PC-3 (cell line): ENCODE measurements at regions not wholly inside any gene's neighbourhood (a gene's known extent, or its start where the extent isn't known, plus 50 kb on each side); places are given as distances from the start of the nearest gene placed in this dataset.

Source experiments
- ATAC-seq: fragments of 200-7000 bp; cut with Tn5 transposase; 2 replicates; pipeline ENCODE4 v1.9.1; 2020; ENCODE audit warnings: mild to moderate bottlenecking, moderate library complexity
- BruUV-seq: library from RNA; stranded (reverse); fragments of 400-500 nt; replicated peaks from 2 replicates; lab custom pipeline; 2021; lab: Mats Ljungman, UMichigan
- CTCF ChIA-PET: fragments of 300-600 bp; sonication (Branson Sonifier 250); formaldehyde crosslinking; loops from one replicate; lab custom pipeline; 2022; ENCODE audit warnings: antibody characterized with exemption; lab: Charles Lee
- POLR2A ChIA-PET: fragments of 300-600 bp; sonication (Branson Sonifier 250); formaldehyde crosslinking; loops from one replicate; lab custom pipeline; 2022; ENCODE audit warnings: antibody characterized with exemption; ENCODE audit not compliant: unreplicated experiment; lab: Charles Lee
- DNase-seq: peaks from one replicate; pipeline ENCODE4 v3.0.0-alpha.2; 2015
- H2AFZ ChIP-seq: fragments of 300-600 bp; sonication (generic); 2 replicates; pipeline ENCODE4 v1.6.0; 2016; ENCODE audit warnings: antibody characterized with exemption, low read length
- H3F3A ChIP-seq: fragments of 300-600 bp; sonication (generic); one replicate; pipeline ENCODE4 v1.6.0; 2017; ENCODE audit warnings: antibody characterized with exemption, low read length, control low read depth, mild to moderate bottlenecking; ENCODE audit not compliant: unreplicated experiment
- H3K27ac ChIP-seq: fragments of 300-600 bp; sonication (generic); 2 replicates; pipeline ENCODE4 v1.5.1; 2016; ENCODE audit warnings: mild to moderate bottlenecking, low read length
- H3K27me3 ChIP-seq: fragments of 300-600 bp; sonication (generic); 2 replicates; pipeline ENCODE4 v1.6.1; 2016; ENCODE audit warnings: low read length, mixed read lengths
- H3K36me3 ChIP-seq: fragments of 300-600 bp; sonication (generic); 2 replicates; pipeline ENCODE4 v1.6.1; 2016; ENCODE audit warnings: low read depth, mixed run types, low read length, mixed read lengths
- H3K4me1 ChIP-seq: fragments of 300-600 bp; sonication (generic); 2 replicates; pipeline ENCODE4 v1.5.1; 2016; ENCODE audit warnings: low read length; ENCODE audit not compliant: insufficient read depth
- H3K4me2 ChIP-seq: fragments of 300-600 bp; sonication (generic); 2 replicates; pipeline ENCODE4 v1.6.0; 2016; ENCODE audit warnings: low read length
- H3K4me3 ChIP-seq: fragments of 300-600 bp; sonication (generic); 2 replicates; pipeline ENCODE4 v1.5.1; 2016; ENCODE audit warnings: mild to moderate bottlenecking, low read length, mixed read lengths
- H3K79me2 ChIP-seq: fragments of 300-600 bp; sonication (generic); 2 replicates; pipeline ENCODE4 v1.6.1; 2017; ENCODE audit warnings: low read length, mixed read lengths
- H3K9ac ChIP-seq: fragments of 300-600 bp; sonication (generic); 2 replicates; pipeline ENCODE4 v1.6.0; 2016; ENCODE audit warnings: mild to moderate bottlenecking, low read length
- H3K9me2 ChIP-seq: fragments of 300-600 bp; sonication (generic); replicated peaks from 2 replicates; pipeline ENCODE4 v1.6.1; 2016; ENCODE audit warnings: mixed run types, low read length, mixed read lengths
- H3K9me3 ChIP-seq: fragments of 300-600 bp; sonication (generic); 2 replicates; pipeline ENCODE4 v1.6.1; 2016; ENCODE audit warnings: low read length, mixed read lengths
- H4K20me1 ChIP-seq: fragments of 300-600 bp; sonication (generic); 2 replicates; pipeline ENCODE4 v1.6.1; 2016; ENCODE audit warnings: low read length, mixed read lengths
- CTCF ChIP-seq: fragments of 300-600 bp; sonication (generic); conservative IDR thresholded peaks from 2 replicates; pipeline ENCODE4 v1.5.1; 2017; ENCODE audit warnings: antibody characterized with exemption, low read depth, mild to moderate bottlenecking, low read length
- EZH2 ChIP-seq: fragments of 300-600 bp; sonication (generic); IDR thresholded peaks from one replicate; pipeline ENCODE4 v1.6.1; 2017; ENCODE audit warnings: antibody characterized with exemption, mild to moderate bottlenecking, low read length; ENCODE audit not compliant: unreplicated experiment
- EZH2phosphoT487 ChIP-seq: fragments of 300-600 bp; sonication (generic); IDR thresholded peaks from 2 replicates; pipeline ENCODE4 v1.6.1; 2018; ENCODE audit warnings: mild to moderate bottlenecking, antibody characterized with exemption, low read length, borderline replicate concordance
- intact Hi-C: fragments of 100-400 bp; cut with micrococcal nuclease; formaldehyde crosslinking; loops from 2 replicates; pipeline ENCODE4 v1.9.0; 2023

DNA sequence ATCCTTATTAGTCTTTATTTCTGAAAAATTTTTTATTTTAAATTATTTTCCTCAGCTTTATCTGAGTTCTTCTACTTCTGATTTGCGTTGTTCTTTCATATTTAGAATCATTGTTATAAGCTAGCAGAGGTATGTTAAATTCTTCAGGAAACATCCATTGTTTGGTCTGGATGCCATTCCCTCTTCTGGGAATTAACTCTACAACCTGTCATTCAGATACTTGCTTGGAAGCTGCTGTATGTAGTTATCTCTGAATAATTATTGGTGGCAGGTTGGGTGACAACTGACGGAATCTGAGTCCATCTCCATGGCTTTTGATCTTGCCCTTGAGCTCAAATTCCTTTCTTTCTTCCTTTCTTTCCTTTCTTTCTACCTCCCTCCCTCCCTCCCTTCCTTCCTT lies 61.9 kb downstream of the DDIT4L start:
- intact Hi-C loops, result no loop called here
- CTCF ChIA-PET, result interaction anchor here (0.6 kb wide), 1 partner anchor 43 kb away, joined by 3 read pairs; no protein-coding TSS in a partner anchor
- DNase-seq, result no peak
- H3K27me3 ChIP-seq, result no peaks in the 10 kb centered on the region
- H3K4me1 ChIP-seq, result no peaks in the 10 kb centered on the region
- no TSS peak for BruUV-seq
- no peak overlapping the region for H3K4me2 ChIP-seq
- no peak overlapping the region for H3K9ac ChIP-seq
- no peaks in the 10 kb centered on the region for H3F3A ChIP-seq
- H3K36me3 ChIP-seq, result no peaks in the 10 kb centered on the region
- H3K79me2 ChIP-seq, result no peaks in the 10 kb centered on the region
- no peaks in the 10 kb centered on the region for H3K9me3 ChIP-seq
- H3K9me2 ChIP-seq, result no peaks in the 10 kb centered on the region
- H4K20me1 ChIP-seq, result no peaks in the 10 kb centered on the region
- TF ChIP-seq EZH2, result no peak
- TF ChIP-seq EZH2phosphoT487, result no peak
- no peak for TF ChIP-seq CTCF
- POLR2A ChIA-PET, result no interaction called here
- ATAC-seq, result no peak
- H2AFZ ChIP-seq, result no peak overlapping the region
- H3K4me3 ChIP-seq, result no peak overlapping the region
- no peak overlapping the region for H3K27ac ChIP-seq

DNA sequence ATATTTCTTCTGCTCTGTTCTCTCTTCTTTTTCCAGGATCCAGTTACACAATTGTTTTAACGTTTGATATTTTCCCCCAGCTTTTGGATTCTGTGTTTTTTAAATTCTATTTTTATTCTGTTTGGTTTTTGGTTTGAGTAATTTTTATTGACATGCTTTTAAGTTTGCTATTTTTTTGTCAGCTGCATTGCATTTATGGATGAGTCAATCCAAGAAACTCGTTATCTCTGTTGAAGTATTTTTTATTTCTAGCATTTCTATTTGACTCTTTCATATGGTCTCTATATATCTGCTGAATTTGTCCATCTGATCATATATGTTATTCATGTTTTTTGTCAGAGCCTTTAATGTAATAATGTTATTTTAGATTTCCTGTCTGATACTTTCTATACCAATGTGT lies 65.6 kb downstream of the DDIT4L start:
- no TSS peak for BruUV-seq
- DNase-seq, result no peak
- H3F3A ChIP-seq, result no peaks in the 10 kb centered on the region
- H4K20me1 ChIP-seq, result no peaks in the 10 kb centered on the region
- intact Hi-C loops, result no loop called here
- POLR2A ChIA-PET, result no interaction called here
- TF ChIP-seq EZH2, result no peak
- no peak for TF ChIP-seq EZH2phosphoT487
- TF ChIP-seq CTCF, result no peak
- no peak overlapping the region for H3K4me2 ChIP-seq
- H3K79me2 ChIP-seq, result no peaks in the 10 kb centered on the region
- H3K27me3 ChIP-seq, result no peaks in the 10 kb centered on the region
- no peaks in the 10 kb centered on the region for H3K4me1 ChIP-seq
- no peaks in the 10 kb centered on the region for H3K9me3 ChIP-seq
- no peak overlapping the region for H3K4me3 ChIP-seq
- H3K9me2 ChIP-seq, result no peaks in the 10 kb centered on the region
- CTCF ChIA-PET, result no interaction called here
- ATAC-seq, result no peak
- no peak overlapping the region for H2AFZ ChIP-seq
- no peaks in the 10 kb centered on the region for H3K36me3 ChIP-seq
- H3K27ac ChIP-seq, result no peak overlapping the region
- H3K9ac ChIP-seq, result no peak overlapping the region

DNA sequence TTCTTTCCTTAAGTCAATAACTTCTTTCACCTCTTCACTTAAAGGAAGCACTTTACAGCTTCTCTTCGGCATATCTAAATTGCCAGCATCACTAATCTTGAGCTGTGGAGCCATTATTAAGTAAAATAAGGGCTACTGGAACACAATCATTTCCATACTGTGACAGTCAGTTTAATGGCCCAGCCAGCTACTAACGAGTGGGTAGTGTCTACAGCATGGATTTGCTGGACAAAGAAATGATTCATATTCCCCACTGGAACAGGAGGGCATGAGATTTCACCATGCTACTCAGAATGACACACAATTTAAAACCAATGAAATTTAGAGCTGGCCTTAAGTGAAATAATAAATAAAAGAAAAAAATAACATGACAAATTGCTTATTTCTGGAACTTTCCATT lies 72.1 kb downstream of the DDIT4L start:
- CTCF ChIA-PET, result no interaction called here
- ATAC-seq (no peak), DNase-seq (no peak)
- BruUV-seq, result no TSS peak
- H3K36me3 ChIP-seq, result no peaks in the 10 kb centered on the region
- POLR2A ChIA-PET, result no interaction called here
- H3K9me2 ChIP-seq, result no peaks in the 10 kb centered on the region
- H3K4me2 ChIP-seq, result no peak overlapping the region
- no peak overlapping the region for H3K9ac ChIP-seq
- H3K4me3 ChIP-seq, result no peak overlapping the region
- no peaks in the 10 kb centered on the region for H4K20me1 ChIP-seq
- no peak overlapping the region for H2AFZ ChIP-seq
- H3K4me1 ChIP-seq, result no peaks in the 10 kb centered on the region
- H3K27ac ChIP-seq, result no peak overlapping the region
- no peaks in the 10 kb centered on the region for H3K27me3 ChIP-seq
- H3K9me3 ChIP-seq, result no peaks in the 10 kb centered on the region
- TF ChIP-seq CTCF (no peak), EZH2 (no peak), EZH2phosphoT487 (no peak)
- H3K79me2 ChIP-seq, result no peaks in the 10 kb centered on the region
- no peaks in the 10 kb centered on the region for H3F3A ChIP-seq
- intact Hi-C loops, result no loop called here
